PC-3 (cell line): ENCODE measurements at regions not wholly inside any gene's neighbourhood (a gene's known extent, or its start where the extent isn't known, plus 50 kb on each side); places are given as distances from the start of the nearest gene placed in this dataset.

Experiments
- ATAC-seq: fragments of 200-7000 bp; cut with Tn5 transposase; 2 replicates; pipeline ENCODE4 v1.9.1; 2020; ENCODE audit warnings: mild to moderate bottlenecking, moderate library complexity
- BruUV-seq: library from RNA; stranded (reverse); fragments of 400-500 nt; replicated peaks from 2 replicates; lab custom pipeline; 2021; lab: Mats Ljungman, UMichigan
- CTCF ChIA-PET: fragments of 300-600 bp; sonication (Branson Sonifier 250); formaldehyde crosslinking; loops from one replicate; lab custom pipeline; 2022; ENCODE audit warnings: antibody characterized with exemption; lab: Charles Lee
- POLR2A ChIA-PET: fragments of 300-600 bp; sonication (Branson Sonifier 250); formaldehyde crosslinking; loops from one replicate; lab custom pipeline; 2022; ENCODE audit warnings: antibody characterized with exemption; ENCODE audit not compliant: unreplicated experiment; lab: Charles Lee
- DNase-seq: peaks from one replicate; pipeline ENCODE4 v3.0.0-alpha.2; 2015
- H2AFZ ChIP-seq: fragments of 300-600 bp; sonication (generic); 2 replicates; pipeline ENCODE4 v1.6.0; 2016; ENCODE audit warnings: antibody characterized with exemption, low read length
- H3F3A ChIP-seq: fragments of 300-600 bp; sonication (generic); one replicate; pipeline ENCODE4 v1.6.0; 2017; ENCODE audit warnings: antibody characterized with exemption, low read length, control low read depth, mild to moderate bottlenecking; ENCODE audit not compliant: unreplicated experiment
- H3K27ac ChIP-seq: fragments of 300-600 bp; sonication (generic); 2 replicates; pipeline ENCODE4 v1.5.1; 2016; ENCODE audit warnings: mild to moderate bottlenecking, low read length
- H3K27me3 ChIP-seq: fragments of 300-600 bp; sonication (generic); 2 replicates; pipeline ENCODE4 v1.6.1; 2016; ENCODE audit warnings: low read length, mixed read lengths
- H3K36me3 ChIP-seq: fragments of 300-600 bp; sonication (generic); 2 replicates; pipeline ENCODE4 v1.6.1; 2016; ENCODE audit warnings: low read depth, mixed run types, low read length, mixed read lengths
- H3K4me1 ChIP-seq: fragments of 300-600 bp; sonication (generic); 2 replicates; pipeline ENCODE4 v1.5.1; 2016; ENCODE audit warnings: low read length; ENCODE audit not compliant: insufficient read depth
- H3K4me2 ChIP-seq: fragments of 300-600 bp; sonication (generic); 2 replicates; pipeline ENCODE4 v1.6.0; 2016; ENCODE audit warnings: low read length
- H3K4me3 ChIP-seq: fragments of 300-600 bp; sonication (generic); 2 replicates; pipeline ENCODE4 v1.5.1; 2016; ENCODE audit warnings: mild to moderate bottlenecking, low read length, mixed read lengths
- H3K79me2 ChIP-seq: fragments of 300-600 bp; sonication (generic); 2 replicates; pipeline ENCODE4 v1.6.1; 2017; ENCODE audit warnings: low read length, mixed read lengths
- H3K9ac ChIP-seq: fragments of 300-600 bp; sonication (generic); 2 replicates; pipeline ENCODE4 v1.6.0; 2016; ENCODE audit warnings: mild to moderate bottlenecking, low read length
- H3K9me2 ChIP-seq: fragments of 300-600 bp; sonication (generic); replicated peaks from 2 replicates; pipeline ENCODE4 v1.6.1; 2016; ENCODE audit warnings: mixed run types, low read length, mixed read lengths
- H3K9me3 ChIP-seq: fragments of 300-600 bp; sonication (generic); 2 replicates; pipeline ENCODE4 v1.6.1; 2016; ENCODE audit warnings: low read length, mixed read lengths
- H4K20me1 ChIP-seq: fragments of 300-600 bp; sonication (generic); 2 replicates; pipeline ENCODE4 v1.6.1; 2016; ENCODE audit warnings: low read length, mixed read lengths
- CTCF ChIP-seq: fragments of 300-600 bp; sonication (generic); conservative IDR thresholded peaks from 2 replicates; pipeline ENCODE4 v1.5.1; 2017; ENCODE audit warnings: antibody characterized with exemption, low read depth, mild to moderate bottlenecking, low read length
- EZH2 ChIP-seq: fragments of 300-600 bp; sonication (generic); IDR thresholded peaks from one replicate; pipeline ENCODE4 v1.6.1; 2017; ENCODE audit warnings: antibody characterized with exemption, mild to moderate bottlenecking, low read length; ENCODE audit not compliant: unreplicated experiment
- EZH2phosphoT487 ChIP-seq: fragments of 300-600 bp; sonication (generic); IDR thresholded peaks from 2 replicates; pipeline ENCODE4 v1.6.1; 2018; ENCODE audit warnings: mild to moderate bottlenecking, antibody characterized with exemption, low read length, borderline replicate concordance
- intact Hi-C: fragments of 100-400 bp; cut with micrococcal nuclease; formaldehyde crosslinking; loops from 2 replicates; pipeline ENCODE4 v1.9.0; 2023

- no peak overlapping the region for H3K9ac ChIP-seq
- no peak overlapping the region for H3K27ac ChIP-seq
- H3K4me3 ChIP-seq: no peak overlapping the region
- no peaks in the 10 kb centered on the region for H3K9me3 ChIP-seq
- DNase-seq: no peak
- no peaks in the 10 kb centered on the region for H3F3A ChIP-seq
- no peak overlapping the region for H2AFZ ChIP-seq
- no peaks in the 10 kb centered on the region for H3K79me2 ChIP-seq
- peaks cover 8% of the 10 kb centered on the region for H3K4me1 ChIP-seq
- CTCF ChIA-PET: no interaction called here
- ATAC-seq: no peak
- H4K20me1 ChIP-seq: no peaks in the 10 kb centered on the region
- POLR2A ChIA-PET: no interaction called here
- H3K27me3 ChIP-seq: no peaks in the 10 kb centered on the region
- intact Hi-C loops: no loop called here
- no peaks in the 10 kb centered on the region for H3K36me3 ChIP-seq
- no peaks in the 10 kb centered on the region for H3K9me2 ChIP-seq
- TF ChIP-seq EZH2phosphoT487: no peak
- TF ChIP-seq CTCF: no peak
- TF ChIP-seq EZH2: no peak
- BruUV-seq: no TSS peak
- no peak overlapping the region for H3K4me2 ChIP-seq
Measured at GRCh38 chr7:41098846-41099245, 604.0 kb downstream of the INHBA start.

- ATAC-seq (no peak), DNase-seq (no peak)
- Histone ChIP-seq H3K9me3 (no peaks in the 10 kb centered on the region), H3K4me1 (peaks cover 3% of the 10 kb centered on the region), H4K20me1 (no peaks in the 10 kb centered on the region), H3K9ac (no peak overlapping the region), H3K27me3 (no peaks in the 10 kb centered on the region), H3K79me2 (no peaks in the 10 kb centered on the region), H3K36me3 (no peaks in the 10 kb centered on the region), H3K4me2 (no peak overlapping the region), H2AFZ (no peak overlapping the region; the same call in 1 of the 2 replicates), H3F3A (no peaks in the 10 kb centered on the region), H3K9me2 (no peaks in the 10 kb centered on the region), H3K4me3 (no peak overlapping the region), H3K27ac (no peak overlapping the region)
- POLR2A ChIA-PET: no interaction called here
- BruUV-seq: no TSS peak
- intact Hi-C loops: no loop called here
- TF ChIP-seq EZH2 (no peak), CTCF (no peak), EZH2phosphoT487 (no peak)
- CTCF ChIA-PET: no interaction called here
Measured at GRCh38 chr7:41098402-41098801, 604.5 kb downstream of the INHBA start.

DNA sequence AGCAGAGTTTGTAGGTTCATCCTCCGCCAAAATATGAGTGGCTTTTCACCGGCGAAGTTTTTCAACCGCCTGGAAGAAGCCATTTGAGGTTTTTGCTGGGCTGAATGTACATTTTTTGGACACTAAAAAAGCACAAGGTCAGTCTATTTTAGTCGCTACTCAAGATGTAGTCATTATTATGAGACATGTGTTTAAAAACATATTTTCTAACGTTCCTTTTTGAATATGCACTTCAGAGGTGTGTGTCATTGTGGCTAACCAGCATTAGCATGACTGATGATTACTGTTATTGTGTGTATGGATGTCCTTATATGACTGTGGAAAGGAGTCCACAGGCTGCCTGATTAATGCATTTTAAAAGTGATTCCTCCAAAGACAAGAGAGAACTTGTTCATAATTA, 605.4 kb downstream of the INHBA start:
- intact Hi-C loops: no loop called here
- ATAC-seq: no peak
- ChIA-PET CTCF (no interaction called here), POLR2A (no interaction called here)
- peak; percentile 34 for DNase-seq
- H3K4me1 ChIP-seq: no peaks in the 10 kb centered on the region
- no peaks in the 10 kb centered on the region for H3K79me2 ChIP-seq
- no peaks in the 10 kb centered on the region for H3K27me3 ChIP-seq
- H3F3A ChIP-seq: no peaks in the 10 kb centered on the region
- H3K9ac ChIP-seq: no peak overlapping the region
- H3K27ac ChIP-seq: 0 out of 2 replicates have a peak overlapping the region, but pooled peaks have one; percentile 6
- no peak for TF ChIP-seq EZH2phosphoT487
- TF ChIP-seq CTCF: no peak
- no TSS peak for BruUV-seq
- H3K36me3 ChIP-seq: no peaks in the 10 kb centered on the region
- no peaks in the 10 kb centered on the region for H3K9me2 ChIP-seq
- no peaks in the 10 kb centered on the region for H3K9me3 ChIP-seq
- no peaks in the 10 kb centered on the region for H4K20me1 ChIP-seq
- no peak overlapping the region for H3K4me2 ChIP-seq
- H3K4me3 ChIP-seq: no peak overlapping the region
- H2AFZ ChIP-seq: no peak overlapping the region
